ENCODE measurements at regions not wholly inside any gene's neighbourhood (a gene's known extent, or its start where the extent isn't known, plus 50 kb on each side); places are given as distances from the start of the nearest gene placed in this dataset.

GRCh38 chr11:69966583-69966835 is 111.6 kb upstream of the ANO1 start:
- intact Hi-C loops (cut with micrococcal nuclease): no loop called here
- POLR2A ChIA-PET: no interaction called here
- CTCF ChIA-PET: no interaction called here

GRCh38 chr11:69966910-69967483 is 111.1 kb upstream of the ANO1 start:
- RAD21 ChIA-PET (ENCODE audit: low non-redundant PET in 1 of 2, low total read pairs in 2 of 2, uncharacterized antibody in 2 of 2, unreplicated experiment in 2 of 2): no interaction called here
- H3K4me1 ChIP-seq (ENCODE audit: control insufficient read depth in 1 of 2, insufficient read depth in 2 of 2, low read length in 2 of 2): peaks cover 10 to 38% of the 10 kb centered on the region in 2 experiments
- ATAC-seq (no peak), DNase-seq (ENCODE audit: low read depth, low spot score) (no peak)
- BruUV-seq (replicated peaks): no TSS peak
- no peaks in the 10 kb centered on the region for H3K36me3 ChIP-seq (ENCODE audit: control insufficient read depth in 1 of 2, insufficient read depth in 2 of 2, low read length in 2 of 2)
- H4K20me1 ChIP-seq (ENCODE audit: insufficient read depth): no peaks in the 10 kb centered on the region
- CTCF ChIA-PET: no interaction called here
- no peak overlapping the region for H3K4me2 ChIP-seq (ENCODE audit: low read length)
- POLR2A ChIA-PET: no interaction called here
- intact Hi-C loops (cut with micrococcal nuclease): no loop called here
- no peak overlapping the region for H2AFZ ChIP-seq (ENCODE audit: low read depth, low read length, poor library complexity, severe bottlenecking)
- no peaks in the 10 kb centered on the region for H3K9me3 ChIP-seq (ENCODE audit: control insufficient read depth in 1 of 2, insufficient read depth in 1 of 2, low read depth in 1 of 2, low read length in 2 of 2)
- H3K79me2 ChIP-seq (ENCODE audit: insufficient read depth, low read length): no peaks in the 10 kb centered on the region
- TF ChIP-seq, protein P1, sequence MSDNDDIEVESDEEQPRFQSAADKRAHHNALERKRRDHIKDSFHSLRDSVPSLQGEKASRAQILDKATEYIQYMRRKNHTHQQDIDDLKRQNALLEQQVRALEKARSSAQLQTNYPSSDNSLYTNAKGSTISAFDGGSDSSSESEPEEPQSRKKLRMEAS (IDR thresholded peaks at IDR 0.05): no peak
- no peak for TF ChIP-seq SP1 (IDR thresholded peaks at IDR 0.05; ENCODE audit: low read depth)
- no peak for TF ChIP-seq YY1 (IDR thresholded peaks at IDR 0.05; ENCODE audit: extremely low read depth, insufficient replicate concordance, low read depth, low read length)
- TF ChIP-seq ZFX (IDR thresholded peaks at IDR 0.05): no peak
- no peak for TF ChIP-seq REST (IDR thresholded peaks at IDR 0.05; ENCODE audit: low read depth)
- TF ChIP-seq EGR1 (IDR thresholded peaks at IDR 0.05; ENCODE audit: low read depth): no peak
- H3K9ac ChIP-seq (ENCODE audit: low read length): no peak overlapping the region
- no peaks in the 10 kb centered on the region for H3K9me2 ChIP-seq (ENCODE audit: insufficient read depth)
- H3K27ac ChIP-seq (ENCODE audit: low read depth, low read length): no peak overlapping the region
- H3K4me3 ChIP-seq (replicated peaks in 1 of 2; ENCODE audit: low read depth in 1 of 2, low read length in 2 of 2): no peak overlapping the region
- H3K27me3 ChIP-seq (ENCODE audit: insufficient read depth, low read length): no peaks in the 10 kb centered on the region

More at GRCh38 chr11:69966583-69966835, 111.6 kb upstream of the ANO1 start:
- no peak for ATAC-seq
- Histone ChIP-seq H3K9me2 (ENCODE audit: insufficient read depth) (no peaks in the 10 kb centered on the region), H3K4me2 (ENCODE audit: low read length) (no peak overlapping the region), H4K20me1 (ENCODE audit: insufficient read depth) (no peaks in the 10 kb centered on the region), H3K4me1 (ENCODE audit: control insufficient read depth in 1 of 2, insufficient read depth in 2 of 2, low read length in 2 of 2) (peaks cover 13 to 43% of the 10 kb centered on the region in 2 experiments), H3K4me3 (replicated peaks in 1 of 2; ENCODE audit: low read depth in 1 of 2, low read length in 2 of 2) (no peak overlapping the region), H2AFZ (ENCODE audit: low read depth, low read length, poor library complexity, severe bottlenecking) (no peak overlapping the region), H3K27ac (ENCODE audit: low read depth, low read length) (no peak overlapping the region), H3K27me3 (ENCODE audit: insufficient read depth, low read length) (no peaks in the 10 kb centered on the region), H3K9me3 (ENCODE audit: control insufficient read depth in 1 of 2, insufficient read depth in 1 of 2, low read depth in 1 of 2, low read length in 2 of 2) (no peaks in the 10 kb centered on the region), H3K79me2 (ENCODE audit: insufficient read depth, low read length) (no peaks in the 10 kb centered on the region), H3K36me3 (ENCODE audit: control insufficient read depth in 1 of 2, insufficient read depth in 2 of 2, low read length in 2 of 2) (no peaks in the 10 kb centered on the region), H3K9ac (ENCODE audit: low read length) (no peak overlapping the region)
- RAD21 ChIA-PET (ENCODE audit: low non-redundant PET in 1 of 2, low total read pairs in 2 of 2, uncharacterized antibody in 2 of 2, unreplicated experiment in 2 of 2): no interaction called here
- no TSS peak for BruUV-seq (replicated peaks)
- no peak for DNase-seq (ENCODE audit: low read depth, low spot score)
- no peak for TF ChIP-seq CEBPB (IDR thresholded peaks at IDR 0.05; ENCODE audit: low read depth)

Data from HCT116 (cell line).